H1 (cell line): ENCODE measurements at regions not wholly inside any gene's neighbourhood (a gene's known extent, or its start where the extent isn't known, plus 50 kb on each side); places are given as distances from the start of the nearest gene placed in this dataset.

Experiments
- CTCF ChIA-PET: fragments of 300-600 bp; sonication (Branson Sonifier 250); formaldehyde crosslinking; loops from one replicate; lab custom pipeline; 2021; ENCODE audit not compliant: partially characterized antibody; lab: Charles Lee
- POLR2A ChIA-PET: fragments of 300-600 bp; sonication (Branson Sonifier 250); formaldehyde crosslinking; loops from one replicate; lab custom pipeline; 2021; ENCODE audit warnings: inconsistent platforms; ENCODE audit not compliant: partially characterized antibody; lab: Charles Lee
- DNase-seq, 2 experiments: peaks; one replicate each; pipeline versions ENCODE4 v3.0.0 to v3.0.0-alpha.2; 2010 to 2022; ENCODE audit warnings: low spot score in 2 of 2, low read depth in 1 of 2, mixed read lengths in 1 of 2
- FAIRE-seq: peaks from 2 replicates; lab custom pipeline; 2011; peaks lifted over from hg19 to GRCh38; lab: Jason Lieb, UNC
- H2AFZ ChIP-seq: 2 replicates; pipeline ENCODE4 v1.8.1; 2012; ENCODE audit warnings: low read length, inconsistent platforms
- H2AK5ac ChIP-seq: 2 replicates; pipeline ENCODE4 v1.6.1; 2013; ENCODE audit warnings: low read depth, low read length
- H2BK120ac ChIP-seq: replicated peaks from 2 replicates; pipeline ENCODE3; 2013; ENCODE audit warnings: low read depth, low read length, inconsistent platforms
- H2BK12ac ChIP-seq: 2 replicates; pipeline ENCODE4 v1.6.1; 2013; ENCODE audit warnings: low read depth, low read length
- H2BK15ac ChIP-seq: 2 replicates; pipeline ENCODE4 v1.6.1; 2013; ENCODE audit warnings: low read length
- H2BK20ac ChIP-seq: 2 replicates; pipeline ENCODE4 v1.6.1; 2013; ENCODE audit warnings: low read length
- H2BK5ac ChIP-seq: 2 replicates; pipeline ENCODE4 v1.6.1; 2013; ENCODE audit warnings: low read depth, low read length
- H3K14ac ChIP-seq: 2 replicates; pipeline ENCODE4 v1.6.1; 2013; ENCODE audit warnings: inconsistent platforms; ENCODE audit not compliant: insufficient read length
- H3K18ac ChIP-seq: 2 replicates; pipeline ENCODE4 v1.6.1; 2013; ENCODE audit warnings: low read length; ENCODE audit errors: extremely low read depth
- H3K23ac ChIP-seq: 2 replicates; pipeline ENCODE4 v1.6.1; 2013; ENCODE audit warnings: inconsistent platforms; ENCODE audit not compliant: insufficient read length
- H3K23me2 ChIP-seq: 2 replicates; pipeline ENCODE4 v1.6.1; 2013; ENCODE audit warnings: low read depth, low read length
- H3K27ac ChIP-seq: 2 replicates; pipeline ENCODE4 v1.6.1; 2011; ENCODE audit warnings: low read depth, low read length, inconsistent platforms
- H3K27me3 ChIP-seq, 4 experiments: replicated peaks in 1 of 4; 1 replicate in 1 of 4; 2 replicates in 3 of 4; pipeline versions ENCODE4 v1.6.1 to v1.8.1; 2011 to 2013; ENCODE audit warnings: low read length in 3 of 4, mild to moderate bottlenecking in 3 of 4, inconsistent platforms in 2 of 4, mixed read lengths in 2 of 4, moderate library complexity in 1 of 4; ENCODE audit not compliant: control insufficient read depth in 3 of 4, insufficient read depth in 3 of 4; ENCODE audit errors: extremely low read depth in 1 of 4
- H3K36me3 ChIP-seq, 4 experiments: 2 replicates each; pipeline versions ENCODE4 v1.6.1 to v1.8.1; 2011 to 2013; ENCODE audit warnings: mild to moderate bottlenecking in 4 of 4, low read length in 3 of 4, moderate library complexity in 2 of 4, control low read depth in 1 of 4, inconsistent platforms in 1 of 4; ENCODE audit not compliant: insufficient read depth in 4 of 4, control insufficient read depth in 2 of 4
- H3K4ac ChIP-seq: replicated peaks from 2 replicates; pipeline ENCODE3; 2013; ENCODE audit warnings: low read length, low read depth, mixed read lengths, inconsistent platforms; ENCODE audit not compliant: insufficient read length
- H3K4me1 ChIP-seq, 4 experiments: replicated peaks in 1 of 4; 1 replicate in 1 of 4; 2 replicates in 3 of 4; pipeline versions ENCODE4 v1.6.1 to v1.8.1; 2011 to 2013; ENCODE audit warnings: low read length in 3 of 4, inconsistent platforms in 2 of 4, mixed read lengths in 1 of 4; ENCODE audit not compliant: insufficient read depth in 4 of 4, control insufficient read depth in 3 of 4
- H3K4me2 ChIP-seq, 2 experiments: 2 replicates each; pipeline versions ENCODE4 v1.6.1 to v1.8.1; 2011 to 2013; ENCODE audit warnings: low read depth in 2 of 2, low read length in 2 of 2, control low read depth in 1 of 2, inconsistent platforms in 1 of 2, mild to moderate bottlenecking in 1 of 2; ENCODE audit not compliant: insufficient read depth in 1 of 2
- H3K4me3 ChIP-seq, 4 experiments: fragments of 200-600, 300-600 bp in 1 of 4; sonication (generic), shearing (Covaris generic), sonication (Bioruptor Twin) in 1 of 4; 2 replicates each; pipeline versions ENCODE4 v1.5.1 to v1.8.1; 2011 to 2016; ENCODE audit warnings: low read length in 4 of 4, low read depth in 3 of 4, control low read depth in 2 of 4, inconsistent platforms in 2 of 4, mild to moderate bottlenecking in 2 of 4, mixed read lengths in 1 of 4, moderate library complexity in 1 of 4; ENCODE audit not compliant: insufficient read depth in 2 of 4; ENCODE audit errors: extremely low read depth in 1 of 4
- H3K56ac ChIP-seq: replicated peaks from 2 replicates; pipeline ENCODE3; 2013; ENCODE audit warnings: low read depth, mild to moderate bottlenecking, mixed read lengths, low read length, inconsistent platforms; ENCODE audit not compliant: insufficient read length
- H3K79me1 ChIP-seq: 2 replicates; pipeline ENCODE4 v1.6.1; 2013; ENCODE audit warnings: low read depth, low read length, control low read depth
- H3K79me2 ChIP-seq, 2 experiments: 2 replicates each; pipeline versions ENCODE4 v1.6.1 to v1.8.1; 2012 to 2013; ENCODE audit warnings: low read length in 2 of 2, mild to moderate bottlenecking in 2 of 2, inconsistent platforms in 1 of 2; ENCODE audit not compliant: insufficient read depth in 2 of 2, control insufficient read depth in 1 of 2
- H3K9ac ChIP-seq, 4 experiments: replicated peaks in 1 of 4; 1 replicate in 1 of 4; 2 replicates in 3 of 4; pipeline versions ENCODE4 v1.6.1 to v1.8.1; 2011 to 2013; ENCODE audit warnings: low read depth in 3 of 4, low read length in 3 of 4, control low read depth in 2 of 4, mild to moderate bottlenecking in 2 of 4, moderate library complexity in 2 of 4, inconsistent platforms in 1 of 4; ENCODE audit errors: extremely low read depth in 1 of 4
- H3K9me3 ChIP-seq, 2 experiments: 2 replicates each; pipeline versions ENCODE4 v1.6.1 to v1.8.1; 2012 to 2013; ENCODE audit warnings: mild to moderate bottlenecking in 2 of 2, moderate library complexity in 2 of 2, control low read depth in 1 of 2, inconsistent platforms in 1 of 2, low read depth in 1 of 2, low read length in 1 of 2, mixed read lengths in 1 of 2; ENCODE audit not compliant: insufficient read depth in 2 of 2
- H4K20me1 ChIP-seq, 2 experiments: replicated peaks in 1 of 2; 2 replicates each; pipeline versions ENCODE3 to v1.8.1; 2011 to 2013; ENCODE audit warnings: inconsistent platforms in 2 of 2, low read length in 2 of 2, mild to moderate bottlenecking in 1 of 2; ENCODE audit not compliant: insufficient read depth in 2 of 2, control insufficient read depth in 1 of 2
- H4K5ac ChIP-seq: 2 replicates; pipeline ENCODE4 v1.6.1; 2013; ENCODE audit warnings: low read length, low read depth, mixed read lengths, inconsistent platforms; ENCODE audit not compliant: insufficient read length
- H4K8ac ChIP-seq: 2 replicates; pipeline ENCODE4 v1.8.0; 2013; ENCODE audit warnings: mild to moderate bottlenecking, moderate library complexity, low read length, inconsistent platforms; ENCODE audit not compliant: insufficient read depth; ENCODE audit errors: extremely low read depth
- H4K91ac ChIP-seq: replicated peaks from 2 replicates; pipeline ENCODE3; 2013; ENCODE audit warnings: low read length, mixed read lengths, inconsistent platforms; ENCODE audit not compliant: insufficient read length
- ASH2L ChIP-seq: fragments of 200-600, 300-600 bp; sonication (generic); IDR thresholded peaks from one replicate; pipeline ENCODE4 v1.7.1; 2017; ENCODE audit warnings: low read length
- BACH1 ChIP-seq: IDR thresholded peaks from 2 replicates; pipeline ENCODE4 v1.6.1; 2012; ENCODE audit warnings: low read length, improper control_type of control experiment
- HDAC2 ChIP-seq, 2 experiments: fragments of 300-600 bp in 1 of 2; sonication (generic) in 1 of 2; IDR thresholded peaks; 2 replicates each; pipeline ENCODE4 v1.6.1; 2011 to 2012; ENCODE audit warnings: low read depth in 2 of 2, low read length in 2 of 2, mild to moderate bottlenecking in 2 of 2, moderate library complexity in 2 of 2, borderline replicate concordance in 1 of 2, inconsistent platforms in 1 of 2
- HDAC6 ChIP-seq: IDR thresholded peaks from one replicate; pipeline ENCODE4 v1.7.1; 2012; ENCODE audit warnings: low read depth, mild to moderate bottlenecking, inconsistent platforms, low read length, moderate library complexity
- PHF8 ChIP-seq: fragments of 200-600 bp; sonication (generic); conservative IDR thresholded peaks from 2 replicates; pipeline ENCODE4 v1.7.1; 2012; ENCODE audit warnings: low read depth, mild to moderate bottlenecking, inconsistent platforms, low read length, moderate library complexity
- POLR2AphosphoS5 ChIP-seq: IDR thresholded peaks from 2 replicates; pipeline ENCODE4 v1.6.1; 2011; ENCODE audit warnings: low read depth, low read length
- RNF2 ChIP-seq: fragments of 200-900, 300-1000 bp; sonication (generic); IDR thresholded peaks from 2 replicates; pipeline ENCODE4 v1.7.1; 2016; ENCODE audit warnings: borderline replicate concordance, low read depth, mild to moderate bottlenecking, antibody characterized with exemption, low read length; ENCODE audit not compliant: poor library complexity, severe bottlenecking; ENCODE audit errors: missing control alignments
- RXRA ChIP-seq: IDR thresholded peaks from 2 replicates; pipeline ENCODE4 v1.6.1; 2011; ENCODE audit warnings: low read depth, mild to moderate bottlenecking, low read length, moderate library complexity; ENCODE audit not compliant: insufficient read depth
- SAP30 ChIP-seq: fragments of 300-600 bp; sonication (generic); IDR thresholded peaks from 2 replicates; pipeline ENCODE4 v1.7.1; 2012; ENCODE audit warnings: low read length, moderate library complexity, mild to moderate bottlenecking, inconsistent platforms; ENCODE audit not compliant: insufficient read depth, insufficient replicate concordance
- WGBS, 2 experiments: shearing (Covaris generic) in 1 of 2; methylation state at CpG; one replicate each; pipeline versions ENCODE4 v1.1.6 to v1.1.7; 2013 to 2015; ENCODE audit warnings: low lambda C conversion rate in 2 of 2, mixed read lengths in 2 of 2, inconsistent platforms in 1 of 2, low coverage in 1 of 2, missing lambda C conversion rate in 1 of 2; ENCODE audit not compliant: insufficient replicate concordance in 2 of 2, insufficient coverage in 1 of 2, insufficient read length in 1 of 2; ENCODE audit errors: extremely low coverage in 1 of 2, missing lambda C conversion rate in 1 of 2; 5-methylcytosine and 5-hydroxymethylcytosine counted together
- TF ChIP-seq, protein P1 (sequence below): IDR thresholded peaks from 2 replicates; pipeline ENCODE4 v1.6.1; 2012; ENCODE audit warnings: inconsistent platforms
- TF ChIP-seq, protein P2 (sequence below): IDR thresholded peaks from 2 replicates; pipeline ENCODE4 v1.6.1; 2011; ENCODE audit warnings: low read length, improper control_type of control experiment

DNA sequence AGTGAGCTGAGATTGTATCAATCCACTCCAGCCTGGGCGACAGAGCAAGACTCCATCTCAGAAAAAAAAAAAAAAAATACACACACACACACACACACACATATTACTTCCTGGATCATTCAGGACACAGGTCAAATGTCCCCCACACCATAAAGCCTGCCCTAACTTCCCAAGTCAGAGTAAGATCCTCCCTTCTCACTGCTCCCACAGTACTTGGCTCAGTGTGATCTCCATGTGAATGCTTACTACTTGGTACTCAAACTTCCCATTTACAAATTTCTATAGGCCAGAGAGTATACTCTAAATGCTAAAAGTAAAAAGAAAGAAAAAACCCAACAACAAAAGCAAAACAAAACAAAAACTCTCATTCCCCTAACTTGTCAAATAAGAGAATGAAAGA lies 386.8 kb downstream of the SLITRK6 start:
- no peak overlapping the region for H2BK5ac ChIP-seq
- no peak overlapping the region for H4K5ac ChIP-seq
- no peak overlapping the region for H3K27ac ChIP-seq
- H2BK20ac ChIP-seq: no peak overlapping the region
- H2BK12ac ChIP-seq: no peak overlapping the region
- H2BK120ac ChIP-seq: no peak overlapping the region
- H2AFZ ChIP-seq: no peak overlapping the region
- no peaks in the 10 kb centered on the region for H3K27me3 ChIP-seq
- H2AK5ac ChIP-seq: no peak overlapping the region
- no peak overlapping the region for H3K18ac ChIP-seq
- H4K91ac ChIP-seq: no peak overlapping the region
- no CpG with 5 or more reads among the region's 1 CpG for WGBS, 2 experiments
- H4K8ac ChIP-seq: no peak overlapping the region
- H3K14ac ChIP-seq: no peak overlapping the region
- H3K56ac ChIP-seq: no peak overlapping the region
- H3K36me3 ChIP-seq: no peaks in the 10 kb centered on the region
- FAIRE-seq (no peak), DNase-seq (no peak)
- no peak overlapping the region for H3K4me2 ChIP-seq
- 0 out of 7 replicates have a peak, but pooled peaks cover 0 to 2% (median 0%) of the 10 kb centered on the region in 4 experiments for H3K4me1 ChIP-seq
- ChIA-PET POLR2A (no interaction called here), CTCF (no interaction called here)
- H3K23me2 ChIP-seq: no peaks in the 10 kb centered on the region
- no peak overlapping the region for H2BK15ac ChIP-seq
- H3K4me3 ChIP-seq: no peak overlapping the region
- H3K9ac ChIP-seq: no peak overlapping the region
- H3K79me1 ChIP-seq: no peaks in the 10 kb centered on the region
- no peak overlapping the region for H3K4ac ChIP-seq
- no peak overlapping the region for H3K23ac ChIP-seq
- H4K20me1 ChIP-seq: no peaks in the 10 kb centered on the region
- no peaks in the 10 kb centered on the region for H3K79me2 ChIP-seq
- H3K9me3 ChIP-seq: no peaks in the 10 kb centered on the region
- no peak for TF ChIP-seq HDAC6
- no peak for TF ChIP-seq BACH1
- no peak for TF ChIP-seq SAP30
- TF ChIP-seq PHF8: no peak
- TF ChIP-seq RNF2: no peak
- no peak for TF ChIP-seq POLR2AphosphoS5
- TF ChIP-seq, protein P1, sequence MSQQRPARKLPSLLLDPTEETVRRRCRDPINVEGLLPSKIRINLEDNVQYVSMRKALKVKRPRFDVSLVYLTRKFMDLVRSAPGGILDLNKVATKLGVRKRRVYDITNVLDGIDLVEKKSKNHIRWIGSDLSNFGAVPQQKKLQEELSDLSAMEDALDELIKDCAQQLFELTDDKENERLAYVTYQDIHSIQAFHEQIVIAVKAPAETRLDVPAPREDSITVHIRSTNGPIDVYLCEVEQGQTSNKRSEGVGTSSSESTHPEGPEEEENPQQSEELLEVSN: no peak
- TF ChIP-seq ASH2L: no peak
- TF ChIP-seq HDAC2 (IDR thresholded peaks at IDR 0.05; ENCODE audit: borderline replicate concordance in 1 of 2, low read depth in 2 of 2, low read length in 2 of 2): no peak
- TF ChIP-seq, protein P2, sequence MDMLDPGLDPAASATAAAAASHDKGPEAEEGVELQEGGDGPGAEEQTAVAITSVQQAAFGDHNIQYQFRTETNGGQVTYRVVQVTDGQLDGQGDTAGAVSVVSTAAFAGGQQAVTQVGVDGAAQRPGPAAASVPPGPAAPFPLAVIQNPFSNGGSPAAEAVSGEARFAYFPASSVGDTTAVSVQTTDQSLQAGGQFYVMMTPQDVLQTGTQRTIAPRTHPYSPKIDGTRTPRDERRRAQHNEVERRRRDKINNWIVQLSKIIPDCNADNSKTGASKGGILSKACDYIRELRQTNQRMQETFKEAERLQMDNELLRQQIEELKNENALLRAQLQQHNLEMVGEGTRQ: no peak
- no peak for TF ChIP-seq RXRA
